ENCODE measurements at regions not wholly inside any gene's neighbourhood (a gene's known extent, or its start where the extent isn't known, plus 50 kb on each side); places are given as distances from the start of the nearest gene placed in this dataset.

DNA sequence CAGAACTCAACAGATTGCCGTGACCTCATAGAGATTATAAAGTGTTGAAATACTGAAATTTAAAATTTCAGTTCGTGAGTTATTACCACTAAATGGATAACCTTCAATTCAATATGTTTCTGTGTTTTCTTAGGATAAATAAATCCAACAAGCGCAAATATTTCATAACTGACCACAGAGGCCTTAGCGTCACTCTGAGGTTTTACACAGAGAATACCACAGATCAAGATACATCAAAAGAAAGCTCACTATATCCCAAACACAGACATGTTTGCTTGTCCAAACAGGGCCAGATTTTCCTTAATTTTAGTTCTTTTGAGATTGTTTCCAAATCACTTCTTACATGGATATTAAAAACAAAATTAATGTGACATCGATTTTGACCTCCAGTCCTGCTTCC is 235.8 kb downstream of the EFNB2 start (continued):
- TF ChIP-seq, protein P1, sequence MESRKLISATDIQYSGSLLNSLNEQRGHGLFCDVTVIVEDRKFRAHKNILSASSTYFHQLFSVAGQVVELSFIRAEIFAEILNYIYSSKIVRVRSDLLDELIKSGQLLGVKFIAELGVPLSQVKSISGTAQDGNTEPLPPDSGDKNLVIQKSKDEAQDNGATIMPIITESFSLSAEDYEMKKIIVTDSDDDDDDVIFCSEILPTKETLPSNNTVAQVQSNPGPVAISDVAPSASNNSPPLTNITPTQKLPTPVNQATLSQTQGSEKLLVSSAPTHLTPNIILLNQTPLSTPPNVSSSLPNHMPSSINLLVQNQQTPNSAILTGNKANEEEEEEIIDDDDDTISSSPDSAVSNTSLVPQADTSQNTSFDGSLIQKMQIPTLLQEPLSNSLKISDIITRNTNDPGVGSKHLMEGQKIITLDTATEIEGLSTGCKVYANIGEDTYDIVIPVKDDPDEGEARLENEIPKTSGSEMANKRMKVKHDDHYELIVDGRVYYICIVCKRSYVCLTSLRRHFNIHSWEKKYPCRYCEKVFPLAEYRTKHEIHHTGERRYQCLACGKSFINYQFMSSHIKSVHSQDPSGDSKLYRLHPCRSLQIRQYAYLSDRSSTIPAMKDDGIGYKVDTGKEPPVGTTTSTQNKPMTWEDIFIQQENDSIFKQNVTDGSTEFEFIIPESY (IDR thresholded peaks at IDR 0.05; ENCODE audit: extremely low read depth, insufficient replicate concordance, low read length): no peak
- TF ChIP-seq, protein P2, sequence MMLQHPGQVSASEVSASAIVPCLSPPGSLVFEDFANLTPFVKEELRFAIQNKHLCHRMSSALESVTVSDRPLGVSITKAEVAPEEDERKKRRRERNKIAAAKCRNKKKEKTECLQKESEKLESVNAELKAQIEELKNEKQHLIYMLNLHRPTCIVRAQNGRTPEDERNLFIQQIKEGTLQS (IDR thresholded peaks at IDR 0.05): no peak

DNA sequence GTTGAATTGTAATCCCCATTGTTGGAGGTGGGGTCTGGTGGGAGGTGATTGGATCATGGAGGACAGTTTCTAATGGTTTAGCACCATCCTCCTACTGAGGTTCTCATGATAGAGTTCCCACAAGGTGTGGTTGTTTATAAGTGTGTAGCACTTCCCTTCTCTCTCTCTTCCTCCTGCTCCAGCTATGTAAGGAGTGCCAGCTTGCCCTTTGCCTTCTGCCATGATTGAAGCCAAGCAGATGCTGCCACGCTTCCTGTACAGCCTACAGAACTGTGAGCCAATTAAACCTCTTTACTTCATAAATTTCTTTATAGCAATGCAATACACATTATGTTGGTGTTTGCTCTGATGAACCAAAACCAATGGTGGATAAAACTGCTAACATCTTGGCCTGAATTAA is 238.2 kb downstream of the EFNB2 start:
- ATAC-seq (no peak), DNase-seq (ENCODE audit: low read depth, low spot score) (no peak)
- no TSS peak for BruUV-seq (replicated peaks)
- Histone ChIP-seq H3K27ac (ENCODE audit: low read depth, low read length) (no peak overlapping the region), H4K20me1 (ENCODE audit: insufficient read depth) (no peaks in the 10 kb centered on the region), H2AFZ (ENCODE audit: low read depth, low read length, poor library complexity, severe bottlenecking) (no peak overlapping the region), H3K27me3 (ENCODE audit: insufficient read depth, low read length) (no peaks in the 10 kb centered on the region), H3K9ac (ENCODE audit: low read length) (no peak overlapping the region), H3K4me3 (replicated peaks in 1 of 2; ENCODE audit: low read depth in 1 of 2, low read length in 2 of 2) (no peak overlapping the region), H3K4me1 (ENCODE audit: control insufficient read depth in 1 of 2, insufficient read depth in 2 of 2, low read length in 2 of 2) (no peaks in the 10 kb centered on the region), H3K4me2 (ENCODE audit: low read length) (no peak overlapping the region), H3K9me3 (ENCODE audit: control insufficient read depth in 1 of 2, insufficient read depth in 1 of 2, low read depth in 1 of 2, low read length in 2 of 2) (no peaks in the 10 kb centered on the region), H3K9me2 (ENCODE audit: insufficient read depth) (no peaks in the 10 kb centered on the region), H3K79me2 (ENCODE audit: insufficient read depth, low read length) (no peaks in the 10 kb centered on the region), H3K36me3 (ENCODE audit: control insufficient read depth in 1 of 2, insufficient read depth in 2 of 2, low read length in 2 of 2) (no peaks in the 10 kb centered on the region)
- ChIA-PET POLR2A (no interaction called here), CTCF (no interaction called here), RAD21 (ENCODE audit: low non-redundant PET in 1 of 2, low total read pairs in 2 of 2, uncharacterized antibody in 2 of 2, unreplicated experiment in 2 of 2) (no interaction called here)
- intact Hi-C loops (cut with micrococcal nuclease): no loop called here
- TF ChIP-seq FOSL1 (IDR thresholded peaks at IDR 0.05; ENCODE audit: low read depth): no peak
- TF ChIP-seq, protein P3, sequence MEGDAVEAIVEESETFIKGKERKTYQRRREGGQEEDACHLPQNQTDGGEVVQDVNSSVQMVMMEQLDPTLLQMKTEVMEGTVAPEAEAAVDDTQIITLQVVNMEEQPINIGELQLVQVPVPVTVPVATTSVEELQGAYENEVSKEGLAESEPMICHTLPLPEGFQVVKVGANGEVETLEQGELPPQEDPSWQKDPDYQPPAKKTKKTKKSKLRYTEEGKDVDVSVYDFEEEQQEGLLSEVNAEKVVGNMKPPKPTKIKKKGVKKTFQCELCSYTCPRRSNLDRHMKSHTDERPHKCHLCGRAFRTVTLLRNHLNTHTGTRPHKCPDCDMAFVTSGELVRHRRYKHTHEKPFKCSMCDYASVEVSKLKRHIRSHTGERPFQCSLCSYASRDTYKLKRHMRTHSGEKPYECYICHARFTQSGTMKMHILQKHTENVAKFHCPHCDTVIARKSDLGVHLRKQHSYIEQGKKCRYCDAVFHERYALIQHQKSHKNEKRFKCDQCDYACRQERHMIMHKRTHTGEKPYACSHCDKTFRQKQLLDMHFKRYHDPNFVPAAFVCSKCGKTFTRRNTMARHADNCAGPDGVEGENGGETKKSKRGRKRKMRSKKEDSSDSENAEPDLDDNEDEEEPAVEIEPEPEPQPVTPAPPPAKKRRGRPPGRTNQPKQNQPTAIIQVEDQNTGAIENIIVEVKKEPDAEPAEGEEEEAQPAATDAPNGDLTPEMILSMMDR (IDR thresholded peaks at IDR 0.05 in 2 of 3, conservative IDR thresholded peaks at IDR 0.05 in 1 of 3; ENCODE audit: borderline replicate concordance in 1 of 3, insufficient read depth in 1 of 3, low read depth in 2 of 3, low read length in 2 of 3): no peak
- TF ChIP-seq TCF7L2 (IDR thresholded peaks at IDR 0.05; ENCODE audit: borderline replicate concordance, extremely low read depth, insufficient read depth, insufficient read length): no peak
- TF ChIP-seq POLR2A (IDR thresholded peaks at IDR 0.05; ENCODE audit: borderline replicate concordance, extremely low read depth, insufficient read depth, insufficient read length): no peak

Data from HCT116 (cell line).